ENCODE measurements at regions not wholly inside any gene's neighbourhood (a gene's known extent, or its start where the extent isn't known, plus 50 kb on each side); places are given as distances from the start of the nearest gene placed in this dataset.

GRCh38 chr4:23500894-23501449, 388.9 kb downstream of the PPARGC1A start:
- TF ChIP-seq RCOR1 (IDR thresholded peaks at IDR 0.05; ENCODE audit: insufficient replicate concordance, low read length) (no peak), MAFK (IDR thresholded peaks at IDR 0.05; ENCODE audit: low read depth, low read length) (no peak), BHLHE40 (IDR thresholded peaks at IDR 0.05; ENCODE audit: low read depth, low read length) (no peak), POLR2A (IDR thresholded peaks at IDR 0.05; ENCODE audit: low read depth, low read length) (no peak), MAZ (IDR thresholded peaks at IDR 0.05; ENCODE audit: borderline replicate concordance, low read depth, low read length) (no peak), SMC3 (IDR thresholded peaks at IDR 0.05; ENCODE audit: low read depth, low read length) (no peak), RFX5 (IDR thresholded peaks at IDR 0.05; ENCODE audit: low read depth, low read length) (no peak), FOS (IDR thresholded peaks at IDR 0.05; ENCODE audit: low read depth, low read length) (no peak)
- TF ChIP-seq, protein P1, sequence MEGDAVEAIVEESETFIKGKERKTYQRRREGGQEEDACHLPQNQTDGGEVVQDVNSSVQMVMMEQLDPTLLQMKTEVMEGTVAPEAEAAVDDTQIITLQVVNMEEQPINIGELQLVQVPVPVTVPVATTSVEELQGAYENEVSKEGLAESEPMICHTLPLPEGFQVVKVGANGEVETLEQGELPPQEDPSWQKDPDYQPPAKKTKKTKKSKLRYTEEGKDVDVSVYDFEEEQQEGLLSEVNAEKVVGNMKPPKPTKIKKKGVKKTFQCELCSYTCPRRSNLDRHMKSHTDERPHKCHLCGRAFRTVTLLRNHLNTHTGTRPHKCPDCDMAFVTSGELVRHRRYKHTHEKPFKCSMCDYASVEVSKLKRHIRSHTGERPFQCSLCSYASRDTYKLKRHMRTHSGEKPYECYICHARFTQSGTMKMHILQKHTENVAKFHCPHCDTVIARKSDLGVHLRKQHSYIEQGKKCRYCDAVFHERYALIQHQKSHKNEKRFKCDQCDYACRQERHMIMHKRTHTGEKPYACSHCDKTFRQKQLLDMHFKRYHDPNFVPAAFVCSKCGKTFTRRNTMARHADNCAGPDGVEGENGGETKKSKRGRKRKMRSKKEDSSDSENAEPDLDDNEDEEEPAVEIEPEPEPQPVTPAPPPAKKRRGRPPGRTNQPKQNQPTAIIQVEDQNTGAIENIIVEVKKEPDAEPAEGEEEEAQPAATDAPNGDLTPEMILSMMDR (conservative IDR thresholded peaks at IDR 0.05; ENCODE audit: low read depth, low read length), result no peak
- TF ChIP-seq, protein P2, sequence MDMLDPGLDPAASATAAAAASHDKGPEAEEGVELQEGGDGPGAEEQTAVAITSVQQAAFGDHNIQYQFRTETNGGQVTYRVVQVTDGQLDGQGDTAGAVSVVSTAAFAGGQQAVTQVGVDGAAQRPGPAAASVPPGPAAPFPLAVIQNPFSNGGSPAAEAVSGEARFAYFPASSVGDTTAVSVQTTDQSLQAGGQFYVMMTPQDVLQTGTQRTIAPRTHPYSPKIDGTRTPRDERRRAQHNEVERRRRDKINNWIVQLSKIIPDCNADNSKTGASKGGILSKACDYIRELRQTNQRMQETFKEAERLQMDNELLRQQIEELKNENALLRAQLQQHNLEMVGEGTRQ (IDR thresholded peaks at IDR 0.05; ENCODE audit: low read depth, low read length), result no peak
